Gastroesophageal sphincter (tissue), 3 donors: ENCODE measurements at regions not wholly inside any gene's neighbourhood (a gene's known extent, or its start where the extent isn't known, plus 50 kb on each side); places are given as distances from the start of the nearest gene placed in this dataset.

ENCODE experiments used
- CTCF ChIP-seq, 4 experiments: fragments of 200-600 bp in 2 of 4; fragments of 450-650 bp in 2 of 4; sonication (generic) in 1 of 4; IDR thresholded peaks; one replicate each; pipeline ENCODE4 v1.5.1; 2017 to 2019; ENCODE audit warnings: antibody characterized with exemption in 4 of 4, mild to moderate bottlenecking in 2 of 4, moderate library complexity in 2 of 4
- EP300 ChIP-seq: sonication (generic); formaldehyde crosslinking; IDR thresholded peaks from one replicate; pipeline ENCODE4 v1.6.1; 2017; ENCODE audit warnings: antibody characterized with exemption, mild to moderate bottlenecking
- POLR2A ChIP-seq, 2 donors: fragments of 450-650 bp; IDR thresholded peaks; one replicate each; pipeline ENCODE4 v1.6.1; 2017; ENCODE audit warnings: antibody characterized with exemption in 2 of 2, mild to moderate bottlenecking in 2 of 2, moderate library complexity in 1 of 2

GRCh38 chr3:76728426-76728825 is 311.5 kb upstream of the ROBO2 start:
- TF ChIP-seq POLR2A (IDR thresholded peaks at IDR 0.05) (no peak), CTCF (IDR thresholded peaks at IDR 0.05) (no peak), EP300 (no peak)
